SU-DHL-6 (cell line): ENCODE measurements at regions not wholly inside any gene's neighbourhood (a gene's known extent, or its start where the extent isn't known, plus 50 kb on each side); places are given as distances from the start of the nearest gene placed in this dataset.
A peak's percentile ranks its signal among the peaks of the same experiment; 100 is the strongest.

Experiments
- H2AFZ ChIP-seq: fragments of 200-600 bp; sonication (generic); 2 replicates; pipeline ENCODE4 v1.6.1; 2014; ENCODE audit warnings: low read depth, mild to moderate bottlenecking, moderate library complexity, mixed read lengths, antibody characterized with exemption, low read length; ENCODE audit not compliant: severe bottlenecking
- H3F3A ChIP-seq: fragments of 200-600 bp; shearing (Covaris generic); 2 replicates; pipeline ENCODE4 v1.6.0; 2016; ENCODE audit warnings: antibody characterized with exemption, mild to moderate bottlenecking; ENCODE audit not compliant: insufficient read depth
- H3K27ac ChIP-seq: fragments of 200-600 bp; sonication (generic); 2 replicates; pipeline ENCODE4 v1.5.1; 2016; ENCODE audit warnings: low read depth, mild to moderate bottlenecking, low read length, moderate library complexity, mixed read lengths
- H3K27me3 ChIP-seq: fragments of 200-600 bp; sonication (generic), shearing (Covaris generic); 2 replicates; pipeline ENCODE4 v1.6.0; 2014; ENCODE audit warnings: mild to moderate bottlenecking, low read length
- H3K36me3 ChIP-seq: fragments of 200-600 bp; sonication (generic); 2 replicates; pipeline ENCODE4 v1.6.1; 2014; ENCODE audit warnings: mild to moderate bottlenecking, low read length, mixed read lengths
- H3K4me2 ChIP-seq: fragments of 300-600, 200-600 bp; shearing (Covaris generic), sonication (generic); 2 replicates; pipeline ENCODE4 v1.6.0; 2014; ENCODE audit warnings: low read length, low read depth, mild to moderate bottlenecking; ENCODE audit not compliant: poor library complexity, severe bottlenecking
- H3K4me3 ChIP-seq: fragments of 200-600 bp; sonication (generic); 2 replicates; pipeline ENCODE4 v1.5.1; 2014; ENCODE audit warnings: antibody characterized with exemption, low read length, mild to moderate bottlenecking, mixed read lengths; ENCODE audit not compliant: insufficient read depth, poor library complexity, severe bottlenecking
- H3K79me2 ChIP-seq: fragments of 200-600 bp; sonication (generic); 2 replicates; pipeline ENCODE4 v1.6.1; 2014; ENCODE audit warnings: mild to moderate bottlenecking, low read length, moderate library complexity; ENCODE audit not compliant: insufficient read depth
- H3K9ac ChIP-seq: fragments of 200-600 bp; sonication (generic); 2 replicates; pipeline ENCODE4 v1.7.0; 2014; ENCODE audit warnings: mild to moderate bottlenecking, low read length
- H3K9me2 ChIP-seq: fragments of 200-600 bp; sonication (generic); replicated peaks from 2 replicates; pipeline ENCODE4 v1.6.1; 2014; ENCODE audit warnings: low read length; ENCODE audit not compliant: insufficient read depth
- H3K9me3 ChIP-seq: fragments of 200-600 bp; sonication (generic); 2 replicates; pipeline ENCODE4 v1.6.1; 2014; ENCODE audit warnings: low read length, mixed read lengths; ENCODE audit not compliant: insufficient read depth
- H4K20me1 ChIP-seq: fragments of 200-600 bp; sonication (generic); 2 replicates; pipeline ENCODE4 v1.6.1; 2014; ENCODE audit warnings: low read depth, mild to moderate bottlenecking, antibody characterized with exemption, low read length, moderate library complexity, mixed read lengths
- CTCF ChIP-seq: fragments of 200-600 bp; sonication (generic); IDR thresholded peaks from one replicate; pipeline ENCODE4 v1.5.1; 2017; ENCODE audit warnings: antibody characterized with exemption, mild to moderate bottlenecking, low read length, moderate library complexity; ENCODE audit not compliant: insufficient read depth, poor library complexity, severe bottlenecking
- EZH2phosphoT487 ChIP-seq: fragments of 200-600 bp; sonication (generic), shearing (Covaris generic); conservative IDR thresholded peaks from 2 replicates; pipeline ENCODE4 v1.6.1; 2018; ENCODE audit warnings: mild to moderate bottlenecking, antibody characterized with exemption, low read length, moderate library complexity, mixed read lengths

GRCh38 chr4:26081795-26082498 lies 167.9 kb downstream of the SMIM20 start:
- Histone ChIP-seq H4K20me1 (no peaks in the 10 kb centered on the region), H3K9me3 (no peaks in the 10 kb centered on the region), H3K9me2 (no peaks in the 10 kb centered on the region), H3K27me3 (no peaks in the 10 kb centered on the region), H3K79me2 (no peaks in the 10 kb centered on the region), H3K36me3 (no peaks in the 10 kb centered on the region), H3K9ac (no peak overlapping the region), H3K27ac (no peak overlapping the region), H3F3A (no peaks in the 10 kb centered on the region), H3K4me3 (no peak overlapping the region), H2AFZ (no peak overlapping the region), H3K4me2 (no peak overlapping the region)
- TF ChIP-seq CTCF (peak; percentile 72), EZH2phosphoT487 (no peak)

- Histone ChIP-seq H3K9me2 (no peaks in the 10 kb centered on the region), H3K36me3 (no peaks in the 10 kb centered on the region), H3F3A (no peaks in the 10 kb centered on the region), H4K20me1 (no peaks in the 10 kb centered on the region), H3K27me3 (no peaks in the 10 kb centered on the region), H3K9ac (no peak overlapping the region), H3K4me2 (no peak overlapping the region), H3K9me3 (no peaks in the 10 kb centered on the region), H3K27ac (no peak overlapping the region), H2AFZ (no peak overlapping the region), H3K79me2 (no peaks in the 10 kb centered on the region), H3K4me3 (no peak overlapping the region)
- TF ChIP-seq EZH2phosphoT487: no peak
- TF ChIP-seq CTCF: no peak
Measured at GRCh38 chr4:26082565-26082964, 168.5 kb downstream of the SMIM20 start.

- Histone ChIP-seq H3K4me3 (no peak overlapping the region), H3K4me2 (no peak overlapping the region), H3K27me3 (no peaks in the 10 kb centered on the region), H3K9ac (no peak overlapping the region), H2AFZ (no peak overlapping the region), H3K79me2 (no peaks in the 10 kb centered on the region), H3K36me3 (no peaks in the 10 kb centered on the region), H3K9me3 (no peaks in the 10 kb centered on the region), H3F3A (no peaks in the 10 kb centered on the region), H3K9me2 (no peaks in the 10 kb centered on the region), H3K27ac (no peak overlapping the region), H4K20me1 (no peaks in the 10 kb centered on the region)
- TF ChIP-seq EZH2phosphoT487 (no peak), CTCF (no peak)
Measured at GRCh38 chr4:26083987-26084386, 170.0 kb downstream of the SMIM20 start.
